ENCODE measurements at regions not wholly inside any gene's neighbourhood (a gene's known extent, or its start where the extent isn't known, plus 50 kb on each side); places are given as distances from the start of the nearest gene placed in this dataset.

DNA sequence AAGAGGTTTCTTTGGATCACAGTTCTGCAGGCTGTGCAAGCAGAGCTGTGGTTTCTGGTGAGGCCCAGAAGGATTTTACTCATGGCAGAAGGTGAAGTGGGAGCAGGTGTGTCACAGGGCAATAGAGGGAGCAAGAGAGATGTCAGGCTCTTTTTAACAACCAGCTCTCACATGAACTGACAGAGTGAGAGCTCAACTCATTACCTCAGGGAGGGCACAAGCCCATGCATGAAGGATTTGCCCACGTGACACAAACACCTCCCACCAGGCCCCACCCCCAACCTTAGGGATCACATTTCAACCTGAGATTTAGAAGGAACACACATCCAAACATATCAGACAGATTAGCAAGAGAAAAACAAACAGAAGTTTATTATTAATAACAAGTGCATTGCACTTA is 470.4 kb downstream of the GALC start:
- Histone ChIP-seq H3K27ac (ENCODE audit: low read depth, low read length) (no peak overlapping the region), H3K9me3 (ENCODE audit: insufficient read depth, low read depth, low read length) (no peaks in the 10 kb centered on the region), H3K4me2 (ENCODE audit: low read length) (no peak overlapping the region), H3K4me1 (ENCODE audit: insufficient read depth, low read length) (no peaks in the 10 kb centered on the region), H3K27me3 (ENCODE audit: insufficient read depth, low read length) (no peaks in the 10 kb centered on the region), H3K9ac (ENCODE audit: low read length) (no peak overlapping the region), H2AFZ (ENCODE audit: low read depth, low read length) (no peak overlapping the region), H3K4me3 (ENCODE audit: insufficient read depth, low read depth, low read length) (no peak overlapping the region), H3K36me3 (ENCODE audit: insufficient read depth, low read length) (no peaks in the 10 kb centered on the region), H3K79me2 (ENCODE audit: insufficient read depth, low read length) (no peaks in the 10 kb centered on the region), H4K20me1 (ENCODE audit: insufficient read depth, low read length) (no peaks in the 10 kb centered on the region)
- Mint-ChIP-seq H3K27me3 (ENCODE audit: low read depth, unreplicated experiment) (no peaks in the 10 kb centered on the region), H3K4me3 (ENCODE audit: unreplicated experiment) (no peak overlapping the region), H3K27ac (ENCODE audit: unreplicated experiment) (no peak overlapping the region), H3K4me1 (ENCODE audit: low read depth, unreplicated experiment) (no peaks in the 10 kb centered on the region), H3K9me3 (ENCODE audit: unreplicated experiment) (no peaks in the 10 kb centered on the region), H3K36me3 (ENCODE audit: low read depth, unreplicated experiment) (no peaks in the 10 kb centered on the region)
- no peak for DNase-seq (ENCODE audit: low read depth)
- TF ChIP-seq EZH2 (IDR thresholded peaks at IDR 0.05; ENCODE audit: insufficient read depth, low read length) (no peak), CTCF (IDR thresholded peaks at IDR 0.05; ENCODE audit: insufficient read depth, low read depth, low read length) (no peak)
- no peak for FAIRE-seq

DNA sequence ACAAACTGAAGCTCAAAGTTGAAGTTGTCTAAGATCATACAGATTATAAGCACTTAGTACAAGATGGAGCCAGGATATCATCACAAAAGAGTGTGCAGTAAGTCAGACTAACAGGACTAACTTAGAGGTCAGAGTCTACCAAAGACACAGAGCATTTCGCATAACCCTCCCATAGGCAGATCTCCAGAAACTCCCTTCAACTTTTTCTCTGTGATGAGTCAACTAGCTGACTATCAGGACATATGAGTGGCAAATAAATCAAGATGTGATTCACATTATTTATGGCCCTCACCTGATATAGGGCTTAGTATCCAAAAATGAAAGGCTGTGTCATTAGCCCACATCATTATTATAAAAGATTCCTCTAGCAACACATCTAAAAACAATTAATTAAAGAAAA is 484.6 kb downstream of the GALC start:
- Histone ChIP-seq H3K9me3 (ENCODE audit: insufficient read depth, low read depth, low read length) (no peaks in the 10 kb centered on the region), H2AFZ (ENCODE audit: low read depth, low read length) (no peak overlapping the region), H3K27me3 (ENCODE audit: insufficient read depth, low read length) (no peaks in the 10 kb centered on the region), H3K36me3 (ENCODE audit: insufficient read depth, low read length) (no peaks in the 10 kb centered on the region), H3K4me1 (ENCODE audit: insufficient read depth, low read length) (no peaks in the 10 kb centered on the region), H3K79me2 (ENCODE audit: insufficient read depth, low read length) (no peaks in the 10 kb centered on the region), H3K4me2 (ENCODE audit: low read length) (no peak overlapping the region), H3K27ac (ENCODE audit: low read depth, low read length) (no peak overlapping the region), H3K9ac (ENCODE audit: low read length) (no peak overlapping the region), H4K20me1 (ENCODE audit: insufficient read depth, low read length) (no peaks in the 10 kb centered on the region), H3K4me3 (ENCODE audit: insufficient read depth, low read depth, low read length) (no peak overlapping the region)
- peak; percentile 7 for DNase-seq (ENCODE audit: low read depth)
- H3K27ac Mint-ChIP-seq (ENCODE audit: unreplicated experiment): no peak overlapping the region
- H3K9me3 Mint-ChIP-seq (ENCODE audit: unreplicated experiment): no peaks in the 10 kb centered on the region
- TF ChIP-seq CTCF (IDR thresholded peaks at IDR 0.05; ENCODE audit: insufficient read depth, low read depth, low read length): no peak
- TF ChIP-seq EZH2 (IDR thresholded peaks at IDR 0.05; ENCODE audit: insufficient read depth, low read length): no peak
- H3K36me3 Mint-ChIP-seq (ENCODE audit: low read depth, unreplicated experiment): no peaks in the 10 kb centered on the region
- peaks cover under 1% of the 10 kb centered on the region for H3K4me1 Mint-ChIP-seq (ENCODE audit: low read depth, unreplicated experiment)
- H3K4me3 Mint-ChIP-seq (ENCODE audit: unreplicated experiment): no peak overlapping the region
- no peak for FAIRE-seq
- no peaks in the 10 kb centered on the region for H3K27me3 Mint-ChIP-seq (ENCODE audit: low read depth, unreplicated experiment)

GRCh38 chr14:87503711-87504110 is 489.3 kb downstream of the GALC start:
- Mint-ChIP-seq H3K9me3 (ENCODE audit: unreplicated experiment) (no peaks in the 10 kb centered on the region), H3K36me3 (ENCODE audit: low read depth, unreplicated experiment) (no peaks in the 10 kb centered on the region), H3K4me3 (ENCODE audit: unreplicated experiment) (no peak overlapping the region), H3K27me3 (ENCODE audit: low read depth, unreplicated experiment) (no peaks in the 10 kb centered on the region), H3K27ac (ENCODE audit: unreplicated experiment) (no peak overlapping the region), H3K4me1 (ENCODE audit: low read depth, unreplicated experiment) (peaks cover 1% of the 10 kb centered on the region)
- TF ChIP-seq CTCF (IDR thresholded peaks at IDR 0.05; ENCODE audit: insufficient read depth, low read depth, low read length) (no peak), EZH2 (IDR thresholded peaks at IDR 0.05; ENCODE audit: insufficient read depth, low read length) (no peak)
- Histone ChIP-seq H3K9ac (ENCODE audit: low read length) (no peak overlapping the region), H4K20me1 (ENCODE audit: insufficient read depth, low read length) (no peaks in the 10 kb centered on the region), H2AFZ (ENCODE audit: low read depth, low read length) (no peak overlapping the region), H3K79me2 (ENCODE audit: insufficient read depth, low read length) (no peaks in the 10 kb centered on the region), H3K27me3 (ENCODE audit: insufficient read depth, low read length) (no peaks in the 10 kb centered on the region), H3K4me1 (ENCODE audit: insufficient read depth, low read length) (no peaks in the 10 kb centered on the region), H3K36me3 (ENCODE audit: insufficient read depth, low read length) (no peaks in the 10 kb centered on the region), H3K9me3 (ENCODE audit: insufficient read depth, low read depth, low read length) (peaks cover 3% of the 10 kb centered on the region), H3K4me3 (ENCODE audit: insufficient read depth, low read depth, low read length) (no peak overlapping the region), H3K4me2 (ENCODE audit: low read length) (no peak overlapping the region), H3K27ac (ENCODE audit: low read depth, low read length) (no peak overlapping the region)
- FAIRE-seq (no peak), DNase-seq (ENCODE audit: low read depth) (no peak)
